COLO668 (cell line): ENCODE measurements at regions not wholly inside any gene's neighbourhood (a gene's known extent, or its start where the extent isn't known, plus 50 kb on each side); places are given as distances from the start of the nearest gene placed in this dataset.
"Not testable (repeated sequence)": the region's sequence is repeated elsewhere in the genome, so short reads cannot be mapped to it uniquely, and the experiment has no call there.

Experiments used
- DNase-seq: peaks from one replicate; lab custom pipeline; 2025; ENCODE audit not compliant: unreplicated experiment; lab: John Stamatoyannopoulos, UW

GRCh38 chr5:165015126-165015525, 1509.7 kb downstream of the MAT2B start:
- DNase-seq = no peak

GRCh38 chr5:165015547-165015946, 1510.1 kb downstream of the MAT2B start:
- DNase-seq = no peak

GRCh38 chr5:165026971-165027370, 1521.6 kb downstream of the MAT2B start:
- DNase-seq = no peak

- no peak for DNase-seq
Measured at GRCh38 chr5:165028356-165028755, 1522.9 kb downstream of the MAT2B start.

- DNase-seq = no peak
Measured at GRCh38 chr5:165029099-165029870, 1523.9 kb downstream of the MAT2B start.

- no peak for DNase-seq
Measured at GRCh38 chr5:165030971-165031370, 1525.6 kb downstream of the MAT2B start.

GRCh38 chr5:165031371-165031770, 1526.0 kb downstream of the MAT2B start:
- DNase-seq = no peak

- DNase-seq = no peak
Measured at GRCh38 chr5:165035520-165035919, 1530.1 kb downstream of the MAT2B start.

GRCh38 chr5:165039748-165040147, 1534.3 kb downstream of the MAT2B start:
- no peak for DNase-seq

GRCh38 chr5:165045941-165046340, 1540.5 kb downstream of the MAT2B start:
- DNase-seq = not testable (repeated sequence)

- DNase-seq = no peak
Measured at GRCh38 chr5:165055476-165055875, 1550.1 kb downstream of the MAT2B start.

GRCh38 chr5:165057145-165057544, 1551.7 kb downstream of the MAT2B start:
- DNase-seq = no peak

- no peak for DNase-seq
Measured at GRCh38 chr5:165066751-165067385, 1561.4 kb downstream of the MAT2B start.

- no peak for DNase-seq
Measured at GRCh38 chr5:165076686-165077085, 1571.3 kb downstream of the MAT2B start.

- no peak for DNase-seq
Measured at GRCh38 chr5:165079389-165079788, 1574.0 kb downstream of the MAT2B start.

GRCh38 chr5:165083394-165083793, 1578.0 kb downstream of the MAT2B start:
- no peak for DNase-seq

GRCh38 chr5:165086465-165086864, 1581.0 kb downstream of the MAT2B start:
- DNase-seq = no peak

- DNase-seq = no peak
Measured at GRCh38 chr5:165094782-165095181, 1589.4 kb downstream of the MAT2B start.

- DNase-seq = no peak
Measured at GRCh38 chr5:165101709-165102108, 1596.3 kb downstream of the MAT2B start.

GRCh38 chr5:165104611-165105010, 1599.2 kb downstream of the MAT2B start:
- DNase-seq = no peak

- no peak for DNase-seq
Measured at GRCh38 chr5:165108809-165109208, 1603.4 kb downstream of the MAT2B start.

GRCh38 chr5:165119175-165119574, 1613.8 kb downstream of the MAT2B start:
- no peak for DNase-seq

- DNase-seq = no peak
Measured at GRCh38 chr5:165126598-165126997, 1621.2 kb downstream of the MAT2B start.
